GM12891 (cell line): ENCODE measurements at regions not wholly inside any gene's neighbourhood (a gene's known extent, or its start where the extent isn't known, plus 50 kb on each side); places are given as distances from the start of the nearest gene placed in this dataset.
"Not testable (repeated sequence)": the region's sequence is repeated elsewhere in the genome, so short reads cannot be mapped to it uniquely, and the experiment has no call there.

Experiments used
- DNase-seq: peaks from one replicate; pipeline ENCODE4 v3.0.0; 2011; ENCODE audit warnings: low spot score; ENCODE audit not compliant: insufficient read length
- FAIRE-seq: peaks from 2 replicates; lab custom pipeline; 2011; peaks lifted over from hg19 to GRCh38; lab: Jason Lieb, UNC
- PAX5 ChIP-seq: IDR thresholded peaks from 2 replicates; pipeline ENCODE4 v1.6.1; 2011; ENCODE audit warnings: low read length, moderate library complexity, mild to moderate bottlenecking; ENCODE audit not compliant: insufficient read depth, severe bottlenecking
- POLR2A ChIP-seq: IDR thresholded peaks from 2 replicates; pipeline ENCODE4 v1.6.1; 2011; ENCODE audit warnings: low read depth, low read length, control low read depth
- POLR2AphosphoS5 ChIP-seq: IDR thresholded peaks from 2 replicates; pipeline ENCODE4 v1.6.1; 2011; ENCODE audit warnings: low read depth, low read length, control low read depth
- POU2F2 ChIP-seq: IDR thresholded peaks from 2 replicates; pipeline ENCODE4 v1.6.1; 2011; ENCODE audit warnings: low read depth, mild to moderate bottlenecking, control low read depth, low read length, moderate library complexity
- SPI1 ChIP-seq: IDR thresholded peaks from 2 replicates; pipeline ENCODE4 v1.6.1; 2011; ENCODE audit warnings: low read depth, low read length, control low read depth
- TAF1 ChIP-seq: IDR thresholded peaks from 2 replicates; pipeline ENCODE4 v1.6.1; 2011; ENCODE audit warnings: low read depth, low read length, control low read depth

DNA sequence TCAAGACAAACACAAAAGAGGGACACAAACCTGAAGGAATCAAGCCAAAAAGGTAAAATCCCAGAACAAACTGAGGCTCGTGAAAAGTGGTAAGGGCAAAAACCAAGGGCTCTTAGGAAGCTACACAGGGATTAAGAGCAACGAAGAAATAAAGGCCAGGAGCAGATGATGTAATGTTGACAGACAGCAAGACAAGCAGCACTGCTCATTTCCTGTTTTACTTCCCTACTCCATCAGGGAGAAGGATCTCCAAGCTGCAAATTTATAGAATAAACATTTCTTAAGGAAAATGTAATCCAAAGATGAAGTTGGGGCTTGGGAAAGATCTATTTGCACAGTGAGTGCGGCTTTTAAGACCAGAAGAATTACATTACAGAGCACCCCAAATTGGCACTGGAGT lies 182.3 kb upstream of the MAP1B start:
- no peak for FAIRE-seq
- no peak for TF ChIP-seq POLR2A
- TF ChIP-seq PAX5, result no peak
- no peak for TF ChIP-seq POU2F2
- TF ChIP-seq SPI1, result no peak
- no peak for TF ChIP-seq POLR2AphosphoS5
- no peak for TF ChIP-seq TAF1
- no peak for DNase-seq

DNA sequence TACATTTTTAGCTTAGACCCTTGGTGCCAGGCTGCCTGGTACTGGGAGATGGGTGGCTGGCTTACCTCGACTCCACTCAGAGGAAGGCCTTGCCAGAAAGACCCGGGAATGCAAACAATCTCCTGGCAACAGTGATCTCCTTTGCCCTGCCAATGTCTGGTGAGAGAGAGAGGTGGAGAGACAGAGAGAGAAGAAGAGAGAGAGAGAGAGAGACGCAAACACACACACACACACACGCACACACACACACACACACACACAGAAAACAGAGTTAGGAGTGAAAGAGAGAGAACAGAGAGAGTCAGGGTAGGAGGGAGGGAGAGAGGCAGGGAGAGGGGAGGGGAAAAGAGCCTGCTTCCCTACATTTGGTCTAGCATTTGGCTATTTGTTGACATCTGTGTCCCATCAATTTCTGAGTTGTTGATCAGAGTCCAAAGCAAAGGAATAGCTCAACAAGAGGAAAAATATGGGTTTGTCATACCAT lies 181.6 kb upstream of the MAP1B start:
- no peak for TF ChIP-seq TAF1
- TF ChIP-seq POLR2A, result no peak
- TF ChIP-seq POU2F2, result no peak
- TF ChIP-seq SPI1, result no peak
- TF ChIP-seq POLR2AphosphoS5, result no peak
- no peak for TF ChIP-seq PAX5
- FAIRE-seq (no peak), DNase-seq (no peak)

DNA sequence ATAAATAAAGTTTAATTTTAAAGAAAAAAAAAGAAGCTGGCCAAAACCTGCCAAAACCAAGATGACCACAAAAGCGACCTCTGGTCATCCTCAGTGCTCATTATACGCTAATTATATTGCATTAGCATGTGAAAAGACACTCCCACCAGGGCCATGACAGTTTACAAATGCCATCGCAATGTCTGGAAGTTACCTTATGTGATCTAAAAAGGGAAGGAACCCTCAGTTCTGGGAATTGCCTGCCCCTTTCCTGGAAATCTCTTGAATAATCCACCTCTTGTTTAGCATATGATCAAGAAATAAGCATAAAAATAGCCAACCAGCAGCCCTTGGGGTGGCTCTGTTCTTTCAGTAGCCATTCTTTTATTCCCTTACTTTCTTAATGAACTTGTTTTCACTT lies 178.3 kb upstream of the MAP1B start:
- DNase-seq (no peak), FAIRE-seq (no peak)
- TF ChIP-seq POLR2A (no peak), POU2F2 (no peak), PAX5 (no peak), POLR2AphosphoS5 (no peak), TAF1 (no peak), SPI1 (no peak)

DNA sequence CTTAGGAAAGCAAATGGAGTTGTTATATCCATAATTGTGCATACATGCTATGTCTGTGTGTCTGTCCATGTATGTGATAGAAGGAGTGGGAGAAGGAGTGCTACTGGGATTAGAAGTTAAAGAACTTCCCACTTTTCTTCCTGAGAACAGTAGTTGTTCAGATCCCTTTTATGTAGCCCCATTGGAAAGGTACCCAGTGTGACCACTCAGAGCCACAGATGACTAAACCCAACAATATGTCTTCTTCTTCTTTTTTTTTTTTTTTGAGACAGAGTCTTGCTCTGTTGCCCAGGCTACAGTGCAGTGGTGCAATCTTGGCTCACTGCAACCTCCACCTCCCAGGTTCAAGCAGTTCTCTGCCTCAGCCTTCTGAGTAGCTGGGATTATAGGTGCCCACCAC lies 176.7 kb upstream of the MAP1B start:
- FAIRE-seq, DNase-seq: not testable (repeated sequence)

DNA sequence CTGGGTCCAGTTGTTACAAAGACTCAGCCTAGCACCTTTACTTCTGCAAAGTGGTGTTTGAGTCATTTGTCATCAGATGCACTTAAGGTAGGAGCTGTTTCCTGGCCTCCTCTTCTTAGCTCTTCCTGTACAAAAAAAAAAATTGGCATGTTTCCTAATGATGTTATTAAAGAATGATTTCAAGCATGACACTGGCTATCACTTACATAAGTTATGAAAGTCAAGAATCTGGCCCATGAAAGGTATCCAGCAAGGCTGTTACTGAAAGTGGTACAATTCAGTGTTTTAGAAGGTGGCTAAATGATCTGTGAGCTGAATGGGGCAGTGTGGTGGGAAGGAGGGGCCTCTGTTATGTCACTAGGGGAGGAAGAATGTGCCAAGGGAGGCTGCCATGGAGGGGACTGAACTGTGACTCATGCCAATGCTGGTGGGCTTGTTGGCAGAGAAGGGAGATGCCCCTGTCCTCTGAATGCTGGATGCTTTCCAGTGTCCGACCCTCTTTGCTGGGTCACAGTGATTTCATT lies 175.1 kb upstream of the MAP1B start:
- DNase-seq, result no peak
- TF ChIP-seq SPI1, result no peak
- no peak for TF ChIP-seq PAX5
- no peak for TF ChIP-seq POU2F2
- no peak for TF ChIP-seq POLR2A
- TF ChIP-seq POLR2AphosphoS5, result no peak
- no peak for TF ChIP-seq TAF1
- FAIRE-seq, result no peak

DNA sequence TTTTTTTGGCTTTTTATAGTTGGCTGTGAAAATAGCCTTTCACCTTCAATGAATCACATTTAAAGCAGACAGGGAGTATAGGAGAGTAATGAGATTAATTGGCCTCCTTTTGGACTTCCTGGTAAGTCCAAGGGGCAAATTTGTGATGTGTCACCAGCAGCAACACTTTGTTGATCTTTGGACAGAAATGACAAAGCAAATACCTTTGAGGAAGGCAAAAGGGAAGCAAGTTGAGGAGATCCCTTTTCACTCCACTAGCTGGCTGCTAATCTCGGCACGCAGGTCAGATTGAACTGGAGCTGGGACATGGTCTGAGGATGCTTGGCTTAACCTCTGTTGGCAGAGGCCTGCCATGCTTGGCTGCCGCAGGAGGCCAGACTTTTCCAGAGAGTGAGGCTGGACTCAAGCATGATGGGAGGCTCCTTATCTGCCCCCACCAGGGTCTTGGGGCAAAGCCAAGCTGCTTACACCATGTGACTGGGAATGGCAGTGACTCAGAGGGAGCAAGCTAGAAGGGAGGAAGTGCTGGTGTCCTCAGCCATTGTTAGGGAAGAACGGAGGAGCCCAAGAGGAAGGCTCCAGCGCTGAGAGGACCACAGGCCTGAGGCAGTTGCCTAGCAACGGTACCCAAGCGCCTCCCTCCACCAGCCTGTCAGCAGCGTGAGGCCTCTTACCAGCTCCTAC lies 174.5 kb upstream of the MAP1B start:
- no peak for FAIRE-seq
- TF ChIP-seq POU2F2 (no peak), PAX5 (no peak), POLR2AphosphoS5 (no peak), SPI1 (no peak), POLR2A (no peak), TAF1 (no peak)
- DNase-seq, result no peak

DNA sequence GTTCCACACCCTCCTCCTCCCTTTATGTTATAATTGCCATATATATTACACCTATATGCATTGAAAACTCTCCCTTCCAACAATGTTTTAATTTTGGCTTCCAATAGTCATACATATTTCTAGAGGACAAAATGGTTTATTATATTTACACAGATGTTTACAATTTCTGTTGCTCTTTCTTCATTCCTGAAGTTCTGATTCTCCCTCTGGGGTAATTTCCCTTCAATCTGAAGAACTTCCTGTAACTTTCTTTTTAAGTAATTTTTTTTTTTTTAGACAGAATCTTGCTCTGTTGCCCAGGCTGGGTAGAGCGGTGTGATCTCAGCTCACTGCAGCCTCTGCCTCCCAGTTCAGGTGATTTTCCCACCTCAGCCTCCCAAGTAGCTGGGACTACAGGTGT lies 173.0 kb upstream of the MAP1B start:
- DNase-seq, result no peak
- FAIRE-seq, result no peak
- no peak for TF ChIP-seq TAF1
- no peak for TF ChIP-seq POU2F2
- TF ChIP-seq POLR2AphosphoS5, result no peak
- no peak for TF ChIP-seq SPI1
- no peak for TF ChIP-seq POLR2A
- no peak for TF ChIP-seq PAX5

DNA sequence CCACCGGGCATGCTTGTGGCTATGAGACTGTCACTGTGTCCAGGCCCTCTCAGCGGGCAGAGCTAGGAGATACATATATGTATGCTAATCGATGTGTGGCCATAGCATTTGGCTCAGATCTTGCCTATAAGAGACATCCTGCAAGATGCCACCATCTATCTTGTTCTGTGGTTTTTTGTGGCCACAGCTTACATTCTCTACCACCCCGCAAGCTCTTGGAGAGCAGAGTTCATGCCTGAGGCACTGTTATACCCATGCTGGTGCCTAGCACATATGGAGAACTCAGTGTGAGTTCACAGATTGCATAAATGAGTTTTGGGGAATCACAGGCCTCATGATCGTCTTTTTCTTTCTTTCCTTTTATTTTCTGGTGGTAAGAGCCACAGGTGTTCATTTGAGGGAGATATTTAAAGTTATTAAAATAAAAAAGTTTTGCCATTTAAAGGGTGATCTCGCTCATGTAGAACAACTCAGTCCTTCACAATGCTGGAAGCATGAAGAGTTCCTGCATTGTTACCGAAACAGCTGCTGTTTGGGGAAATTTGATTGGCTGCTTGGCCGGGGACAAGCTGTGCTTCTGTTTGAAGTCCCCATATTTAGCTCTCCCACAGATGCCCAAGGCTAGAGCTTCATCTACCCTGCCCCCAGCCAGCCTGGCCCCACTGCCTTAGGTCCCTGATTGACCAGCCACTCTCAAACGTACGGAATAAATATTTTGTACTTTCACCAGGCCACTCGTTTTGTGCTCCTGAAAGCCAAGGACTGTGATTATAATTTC lies 169.2 kb upstream of the MAP1B start:
- DNase-seq (no peak), FAIRE-seq (no peak)
- TF ChIP-seq TAF1, result no peak

DNA sequence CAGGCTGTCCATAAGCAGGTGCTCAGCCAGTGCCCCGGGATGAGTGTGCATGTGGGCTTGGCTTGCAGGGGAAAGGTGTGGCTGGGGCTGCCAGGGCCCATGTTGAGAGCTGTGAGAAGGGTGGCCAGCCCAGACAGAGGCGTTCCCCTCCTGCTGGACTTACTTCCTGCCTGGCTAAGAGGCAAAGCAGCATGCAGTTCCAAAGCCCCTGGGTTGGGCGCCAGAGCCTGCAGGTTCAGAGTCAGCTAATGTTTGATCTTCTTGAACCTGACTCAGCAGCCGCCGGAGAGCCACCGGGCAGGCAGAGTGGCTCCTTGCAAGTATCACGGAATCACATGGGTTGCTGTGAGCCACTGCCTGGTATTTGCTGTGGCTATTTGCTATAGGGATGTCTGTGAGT lies 168.4 kb upstream of the MAP1B start:
- FAIRE-seq (no peak), DNase-seq (no peak)
- TF ChIP-seq SPI1, result no peak
- no peak for TF ChIP-seq PAX5
- no peak for TF ChIP-seq POLR2A
- TF ChIP-seq POLR2AphosphoS5, result no peak
- TF ChIP-seq POU2F2, result no peak
- TF ChIP-seq TAF1, result no peak
